ENCODE measurements at regions not wholly inside any gene's neighbourhood (a gene's known extent, or its start where the extent isn't known, plus 50 kb on each side); places are given as distances from the start of the nearest gene placed in this dataset.
"Not testable (repeated sequence)": the region's sequence is repeated elsewhere in the genome, so short reads cannot be mapped to it uniquely, and the experiment has no call there.

- H3K27me3 ChIP-seq (ENCODE audit: insufficient read depth, low read length); H2AFZ ChIP-seq (ENCODE audit: low read length, unreplicated experiment); H3K79me2 ChIP-seq (ENCODE audit: control insufficient read depth, insufficient read depth, low read length, unreplicated experiment); H3K36me3 ChIP-seq (ENCODE audit: insufficient read depth, low read length); H3K4me3 ChIP-seq (ENCODE audit: low read depth, low read length): not testable (repeated sequence)
- Histone ChIP-seq H3K27ac (ENCODE audit: low read depth, low read length) (peak overlapping the region; percentile 68), H3K4me1 (ENCODE audit: control insufficient read depth, insufficient read depth, low read length, unreplicated experiment) (peaks cover 10% of the 10 kb centered on the region)
These were observed 952.0 kb downstream of the SPATA31A6 start for GRCh38 chr9:43135440-43135839.

- Histone ChIP-seq H3K27ac (ENCODE audit: low read depth, low read length) (peak overlapping the region; percentile 96), H3K4me1 (ENCODE audit: control insufficient read depth, insufficient read depth, low read length, unreplicated experiment) (peaks cover 16% of the 10 kb centered on the region)
- not testable (repeated sequence) for H3K27me3 ChIP-seq (ENCODE audit: insufficient read depth, low read length); H3K79me2 ChIP-seq (ENCODE audit: control insufficient read depth, insufficient read depth, low read length, unreplicated experiment); H3K36me3 ChIP-seq (ENCODE audit: insufficient read depth, low read length); H2AFZ ChIP-seq (ENCODE audit: low read length, unreplicated experiment); H3K4me3 ChIP-seq (ENCODE audit: low read depth, low read length)
These were observed 955.5 kb downstream of the SPATA31A6 start for GRCh38 chr9:43138909-43139308.

GRCh38 chr9:43139349-43139748, 955.9 kb downstream of the SPATA31A6 start:
- Histone ChIP-seq H3K4me1 (ENCODE audit: control insufficient read depth, insufficient read depth, low read length, unreplicated experiment) (peaks cover 16% of the 10 kb centered on the region), H3K27ac (ENCODE audit: low read depth, low read length) (peak overlapping the region; percentile 96)
- not testable (repeated sequence) for H2AFZ ChIP-seq (ENCODE audit: low read length, unreplicated experiment); H3K79me2 ChIP-seq (ENCODE audit: control insufficient read depth, insufficient read depth, low read length, unreplicated experiment); H3K36me3 ChIP-seq (ENCODE audit: insufficient read depth, low read length); H3K27me3 ChIP-seq (ENCODE audit: insufficient read depth, low read length); H3K4me3 ChIP-seq (ENCODE audit: low read depth, low read length)

- not testable (repeated sequence) for H3K4me3 ChIP-seq (ENCODE audit: low read depth, low read length); H3K27me3 ChIP-seq (ENCODE audit: insufficient read depth, low read length); H3K79me2 ChIP-seq (ENCODE audit: control insufficient read depth, insufficient read depth, low read length, unreplicated experiment); H3K36me3 ChIP-seq (ENCODE audit: insufficient read depth, low read length); H2AFZ ChIP-seq (ENCODE audit: low read length, unreplicated experiment)
- Histone ChIP-seq H3K4me1 (ENCODE audit: control insufficient read depth, insufficient read depth, low read length, unreplicated experiment) (peaks cover 16% of the 10 kb centered on the region), H3K27ac (ENCODE audit: low read depth, low read length) (peak overlapping the region; percentile 96)
These were observed 956.6 kb downstream of the SPATA31A6 start for GRCh38 chr9:43139878-43140608.

Data from ACC112 (cell line).